Activated CD4-positive, alpha-beta T cell treated with anti-CD3 and anti-CD28 coated beads for 48 hours (primary cell): ENCODE measurements at regions not wholly inside any gene's neighbourhood (a gene's known extent, or its start where the extent isn't known, plus 50 kb on each side); places are given as distances from the start of the nearest gene placed in this dataset.

Experiments used
- DNase-seq: peaks from one replicate; pipeline ENCODE4 v3.0.0-alpha.2; 2020

DNA sequence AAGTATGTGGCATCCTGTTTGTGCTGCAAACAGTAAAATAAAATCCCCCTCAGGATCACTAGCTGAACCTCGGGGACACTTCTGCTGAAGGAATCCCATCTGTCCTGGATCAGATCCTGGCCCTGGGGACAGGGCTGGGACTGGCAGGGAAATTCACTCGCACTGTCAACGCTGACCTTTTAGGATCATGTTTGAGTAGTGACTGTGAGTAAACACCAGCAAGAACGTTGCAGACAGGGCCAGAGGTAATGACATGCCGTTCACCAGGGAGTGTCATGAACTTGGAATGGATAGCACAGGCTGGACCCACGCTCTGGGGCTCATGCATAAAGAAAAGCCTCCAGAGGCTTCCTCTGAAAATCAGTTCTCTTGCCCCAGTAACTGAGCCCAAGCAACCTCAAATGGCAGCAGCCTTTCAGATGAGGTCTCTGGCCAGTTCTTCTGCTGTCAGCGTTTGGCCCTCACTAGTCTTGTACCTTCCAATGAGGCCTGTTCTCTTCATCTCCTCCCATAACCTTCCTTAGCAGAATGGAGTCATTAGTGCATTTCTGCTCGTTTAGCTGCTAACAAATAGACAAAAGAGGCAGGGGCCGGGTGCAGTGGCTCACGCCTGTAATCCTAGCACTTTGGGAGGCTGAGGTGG lies 51.0 kb upstream of the BARX2 start:
- DNase-seq: no peak

GRCh38 chr11:129323896-129324502 lies 51.6 kb upstream of the BARX2 start:
- DNase-seq: no peak

DNA sequence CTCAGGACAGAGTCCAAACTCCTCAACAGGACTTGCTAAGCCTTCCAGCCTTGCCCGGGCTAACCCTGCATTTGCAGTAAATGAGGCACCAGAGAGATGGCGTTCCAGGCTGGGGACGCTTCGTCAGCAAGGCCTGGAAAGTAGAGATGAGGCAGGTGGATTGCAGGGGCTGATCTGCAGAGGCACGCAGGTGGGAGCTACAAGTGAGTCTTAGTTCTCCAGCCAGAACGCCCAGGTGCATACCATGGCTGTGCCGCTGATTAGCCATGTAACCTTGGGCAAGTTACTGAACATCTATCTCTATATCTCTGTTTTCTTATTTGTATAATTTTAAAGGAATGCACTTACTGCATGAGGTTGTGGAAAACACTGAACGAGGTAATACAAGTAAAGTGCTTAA lies 52.7 kb upstream of the BARX2 start:
- DNase-seq: no peak

DNA sequence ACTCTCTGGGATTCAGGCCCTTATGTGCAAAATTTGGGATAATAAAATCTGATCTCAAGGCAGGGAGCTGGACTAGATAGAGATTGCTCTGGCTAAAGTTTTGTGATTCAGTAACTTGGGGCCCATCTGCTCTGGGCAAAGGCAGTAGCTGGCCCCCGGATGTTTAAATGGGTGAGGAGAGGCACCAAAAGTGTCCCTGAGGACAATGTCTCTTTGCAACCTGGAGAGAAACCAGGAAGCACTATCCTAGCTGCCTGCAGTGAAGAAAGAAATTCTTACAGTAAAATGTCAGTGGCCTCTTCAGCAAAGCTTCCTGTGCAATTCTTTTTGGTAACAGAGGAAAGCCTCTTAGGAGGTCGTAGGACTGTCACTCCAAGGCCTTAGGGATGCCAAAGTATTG lies 54.6 kb upstream of the BARX2 start:
- DNase-seq: no peak

- DNase-seq: no peak
Measured at GRCh38 chr11:129320494-129320893, 55.2 kb upstream of the BARX2 start.

DNA sequence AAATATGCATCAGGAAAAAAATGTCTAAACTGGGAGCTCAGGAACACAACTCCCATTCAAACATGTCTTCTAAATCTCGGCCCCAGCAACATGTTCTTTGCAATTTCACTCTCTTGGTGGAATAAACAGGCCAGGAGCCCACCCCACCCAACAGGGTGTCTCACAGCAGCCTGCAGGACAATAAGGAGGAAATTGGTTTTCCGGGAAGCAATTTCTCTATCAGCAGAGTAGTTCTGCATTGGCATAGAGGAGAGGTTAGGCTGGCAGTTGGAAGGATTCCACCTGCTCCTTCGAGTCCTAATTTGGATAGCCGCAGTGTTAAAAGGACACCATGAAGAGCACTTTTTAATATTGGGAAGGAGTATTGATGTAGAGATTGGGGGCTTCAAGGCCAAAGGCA lies 55.9 kb upstream of the BARX2 start:
- no peak for DNase-seq

DNA sequence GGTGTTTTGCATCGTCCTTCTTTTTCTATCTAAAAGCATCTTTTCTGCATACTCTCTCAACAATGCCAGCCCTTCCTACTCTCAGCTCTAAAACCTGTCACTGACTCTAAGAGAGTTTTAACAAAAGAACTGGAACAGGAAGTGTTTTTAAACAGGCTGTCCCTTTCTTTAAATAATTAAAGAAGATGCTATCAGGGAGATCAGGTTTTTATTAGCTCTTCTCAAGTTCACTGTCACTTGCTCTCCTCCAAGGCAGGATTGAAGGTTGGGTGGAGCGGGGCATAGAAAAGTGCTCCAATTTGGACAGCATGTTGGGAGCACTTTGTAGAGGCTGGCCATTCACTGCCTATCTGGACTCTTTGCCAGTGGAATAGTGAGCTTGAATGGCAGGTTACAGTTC lies 56.4 kb upstream of the BARX2 start:
- DNase-seq: no peak

DNA sequence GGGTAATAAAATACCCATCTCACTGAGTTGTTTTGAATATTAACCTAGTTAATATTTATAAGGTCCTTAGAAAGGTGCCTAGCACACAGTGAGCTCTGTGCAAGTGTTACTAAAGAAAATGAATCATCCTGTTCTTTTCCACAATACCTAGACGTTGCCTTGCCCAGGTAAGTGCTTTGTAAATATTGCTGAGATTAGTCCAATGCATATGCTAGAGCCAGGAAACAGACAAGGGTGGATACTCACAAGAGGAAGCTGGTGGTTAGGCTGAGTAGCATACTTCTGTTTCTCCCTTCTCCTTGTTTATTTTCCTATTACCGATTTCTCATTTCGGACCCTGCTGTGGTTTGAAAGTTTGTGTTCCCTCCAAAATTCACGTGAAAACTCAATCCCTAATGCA lies 58.1 kb upstream of the BARX2 start:
- no peak for DNase-seq

DNA sequence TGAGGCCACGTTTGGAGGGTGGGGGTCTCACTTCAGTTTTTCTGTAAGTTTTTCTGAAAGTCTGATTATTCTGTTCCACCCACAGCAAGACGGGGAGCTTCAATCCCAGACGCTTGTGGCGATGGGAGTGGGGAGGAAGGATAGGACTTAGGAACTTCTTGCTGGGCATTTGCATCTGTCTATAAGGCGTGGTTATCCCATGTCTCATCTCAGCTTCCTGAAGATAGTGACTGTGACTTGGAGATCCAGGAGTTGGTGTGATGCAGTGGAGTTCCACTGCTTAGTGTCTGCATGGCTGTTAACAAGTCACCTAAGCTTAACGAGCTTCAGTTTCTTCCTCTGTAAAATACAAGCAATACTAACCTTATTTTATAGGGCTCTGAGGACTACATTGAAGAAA lies 58.9 kb upstream of the BARX2 start:
- no peak for DNase-seq

DNA sequence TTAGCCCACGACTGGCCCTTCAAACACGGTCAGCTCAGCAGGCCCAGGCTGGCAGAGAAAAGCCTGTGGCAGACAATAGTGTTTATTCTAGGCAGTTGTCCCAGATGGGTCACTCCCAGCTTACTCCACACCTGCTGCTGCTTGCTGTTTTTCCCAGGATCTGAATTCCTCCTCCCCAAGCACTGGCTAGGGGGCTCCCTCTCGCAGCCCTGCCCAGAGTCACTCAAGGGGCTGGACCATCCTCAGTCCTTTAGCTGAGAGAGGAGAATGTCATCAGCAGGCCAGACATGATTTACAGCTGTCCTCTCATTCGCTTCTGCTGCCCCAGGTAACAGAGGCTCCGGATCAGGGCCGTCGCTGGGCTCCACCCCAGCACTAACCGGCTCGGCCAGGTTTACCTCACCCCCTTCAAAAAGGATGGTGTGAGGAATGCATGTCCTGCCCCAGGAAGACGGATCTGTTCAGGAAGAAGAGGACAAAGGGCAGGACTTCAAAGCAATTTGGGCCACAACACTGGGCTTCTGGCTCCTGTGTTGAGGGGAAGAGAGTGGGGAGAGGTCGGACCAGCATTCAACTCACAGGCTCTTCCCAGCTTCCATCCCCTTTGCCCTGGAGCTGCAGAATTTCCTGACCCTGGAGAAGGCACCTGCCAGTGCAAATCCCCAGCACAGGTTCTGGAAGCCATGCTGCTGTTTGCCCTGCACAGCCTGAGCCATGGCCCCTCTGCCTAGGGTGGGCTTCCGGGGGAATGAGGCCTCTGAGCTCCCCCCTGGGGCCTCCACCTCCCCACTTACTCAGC lies 59.7 kb upstream of the BARX2 start:
- no peak for DNase-seq

DNA sequence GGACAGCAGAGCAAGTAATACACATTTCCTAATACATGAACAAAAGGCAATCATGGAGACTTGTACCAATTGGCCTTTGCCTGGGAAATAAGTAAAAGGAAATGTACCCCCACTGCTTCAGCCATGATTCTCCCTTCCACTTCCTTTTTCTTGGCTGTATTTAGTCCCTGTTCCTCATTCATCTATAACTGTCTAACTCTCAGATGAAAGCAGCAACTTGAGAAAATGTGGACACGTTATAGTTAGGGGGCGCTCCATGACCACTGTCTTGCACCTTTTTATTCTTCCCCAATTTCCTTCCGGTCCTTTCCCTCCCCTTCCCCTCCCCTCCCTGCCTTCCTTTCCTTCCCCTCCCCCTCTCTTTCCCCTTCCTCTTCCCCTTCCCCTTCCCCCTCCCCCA lies 61.3 kb upstream of the BARX2 start:
- DNase-seq: no peak

DNA sequence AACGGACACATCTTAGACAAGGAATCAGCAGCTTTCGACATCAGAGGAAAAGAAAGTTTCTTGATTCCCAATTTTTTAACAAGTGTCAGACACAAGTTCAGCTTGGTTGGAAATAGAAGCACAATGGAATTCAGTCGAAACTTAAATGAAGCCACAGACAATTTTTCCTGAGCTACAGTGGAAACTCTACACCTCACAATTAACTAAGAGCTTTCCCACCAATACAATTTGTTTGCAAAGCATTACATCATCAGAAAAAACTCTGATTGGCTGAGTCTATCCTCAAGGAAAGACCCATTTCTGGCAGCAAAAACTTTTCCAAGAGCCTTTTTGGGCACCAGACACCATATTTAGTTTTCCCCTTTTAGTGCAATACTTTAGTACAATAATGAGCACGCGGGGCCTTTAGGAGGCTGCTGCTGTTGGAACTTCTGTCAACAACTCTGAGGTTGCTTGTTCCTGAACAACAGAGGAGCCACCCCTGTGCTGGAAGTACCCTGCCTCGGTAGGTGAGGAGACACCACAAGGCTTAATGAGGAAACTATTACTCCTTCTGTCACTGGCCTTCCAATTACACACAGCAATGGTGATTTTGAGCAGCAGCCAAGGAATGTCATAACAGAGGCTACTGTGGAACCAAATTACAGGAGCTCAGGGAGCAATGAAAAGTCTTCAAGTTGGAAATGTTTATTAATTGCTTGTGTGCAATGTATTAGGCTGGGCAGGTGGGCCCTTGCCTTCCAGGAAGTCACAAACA lies 61.9 kb upstream of the BARX2 start:
- DNase-seq: no peak

GRCh38 chr11:129312730-129313503 lies 62.7 kb upstream of the BARX2 start:
- no peak for DNase-seq

DNA sequence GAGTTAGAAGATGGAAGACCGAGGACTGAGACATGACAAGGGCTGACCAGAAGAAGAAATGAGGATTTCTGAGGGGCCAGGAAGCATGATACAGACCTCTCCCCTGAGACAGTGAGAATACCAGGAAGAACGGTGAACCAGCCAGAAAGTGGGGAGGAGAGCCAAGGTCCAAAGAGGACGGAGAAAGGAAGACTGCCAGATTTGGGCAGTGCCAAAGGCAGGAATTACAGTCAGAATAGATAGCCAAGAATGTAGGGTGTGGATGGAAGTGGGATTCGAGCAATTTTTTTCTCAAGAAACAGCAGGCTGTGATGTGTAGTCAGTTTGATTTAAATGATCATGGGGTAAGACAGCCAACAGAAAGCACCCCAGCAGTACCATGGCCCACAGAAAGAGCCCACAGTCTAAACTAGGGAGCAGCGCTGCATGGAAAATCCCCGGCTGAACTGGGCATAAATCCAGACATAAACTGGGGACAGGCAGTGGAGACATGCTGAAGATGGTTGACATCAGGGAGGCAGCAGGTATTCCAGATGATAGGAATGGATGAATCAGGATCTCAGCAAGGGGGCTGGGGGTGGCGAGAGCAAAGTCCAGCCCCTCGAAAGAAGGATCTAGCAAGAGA lies 67.3 kb upstream of the BARX2 start:
- no peak for DNase-seq

DNA sequence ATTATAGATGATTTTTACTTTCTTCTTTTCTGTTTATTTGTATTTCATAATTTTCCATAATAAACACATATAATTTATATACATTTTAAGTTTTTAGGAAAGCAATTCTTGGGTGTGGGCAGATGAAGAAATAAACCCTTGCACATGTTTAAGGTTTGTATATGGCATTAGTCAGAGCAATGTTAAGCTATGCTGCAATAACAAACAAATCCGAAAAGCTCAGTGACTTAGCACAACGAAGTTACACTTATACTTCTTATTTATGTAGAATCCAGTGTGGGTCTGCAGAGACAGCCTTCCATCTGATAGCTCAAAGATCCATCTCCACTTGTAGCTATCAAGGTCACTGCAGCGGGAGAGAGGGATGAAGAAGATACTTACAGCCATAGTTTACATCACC lies 68.5 kb upstream of the BARX2 start:
- DNase-seq: no peak

GRCh38 chr11:129302386-129303101 lies 73.1 kb upstream of the BARX2 start:
- DNase-seq: no peak

DNA sequence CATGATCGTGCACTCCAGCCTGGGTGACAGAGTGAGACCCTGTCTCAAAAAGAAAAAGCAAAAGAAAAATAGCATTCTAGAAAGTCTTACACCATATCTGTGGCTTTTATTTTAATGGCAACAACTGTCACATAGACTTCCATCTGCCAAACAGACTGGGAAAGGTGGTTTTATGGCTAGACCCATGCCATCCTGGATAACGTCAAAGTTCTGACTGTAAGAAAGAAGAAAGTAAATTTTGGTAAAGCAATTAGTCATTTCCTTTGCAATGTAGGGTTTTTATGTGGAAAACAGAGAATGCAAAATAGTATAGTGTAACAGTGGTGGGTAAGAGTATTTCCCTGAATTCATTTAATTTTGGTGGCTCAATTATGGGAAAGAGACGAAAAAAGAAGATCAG lies 75.5 kb upstream of the BARX2 start:
- DNase-seq: no peak

DNA sequence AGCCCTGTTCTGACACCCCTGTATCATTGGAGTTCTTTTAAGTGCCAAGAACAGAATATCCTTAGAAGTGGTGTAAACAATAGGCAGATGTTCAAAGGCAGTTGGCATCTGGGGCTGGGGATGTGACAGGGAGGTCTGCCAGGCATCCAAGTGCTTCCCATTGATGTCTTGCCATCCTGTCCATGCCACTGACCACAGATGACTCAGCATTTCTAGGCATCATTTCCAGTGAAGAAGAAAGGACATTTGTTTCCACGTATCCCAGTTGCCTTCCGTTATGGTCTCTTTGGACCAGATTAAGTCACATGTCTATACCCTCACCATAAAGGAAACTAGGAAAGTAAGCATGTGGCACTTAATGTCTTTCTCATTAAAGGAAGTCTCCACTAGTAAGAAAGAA lies 76.7 kb upstream of the BARX2 start:
- no peak for DNase-seq

DNA sequence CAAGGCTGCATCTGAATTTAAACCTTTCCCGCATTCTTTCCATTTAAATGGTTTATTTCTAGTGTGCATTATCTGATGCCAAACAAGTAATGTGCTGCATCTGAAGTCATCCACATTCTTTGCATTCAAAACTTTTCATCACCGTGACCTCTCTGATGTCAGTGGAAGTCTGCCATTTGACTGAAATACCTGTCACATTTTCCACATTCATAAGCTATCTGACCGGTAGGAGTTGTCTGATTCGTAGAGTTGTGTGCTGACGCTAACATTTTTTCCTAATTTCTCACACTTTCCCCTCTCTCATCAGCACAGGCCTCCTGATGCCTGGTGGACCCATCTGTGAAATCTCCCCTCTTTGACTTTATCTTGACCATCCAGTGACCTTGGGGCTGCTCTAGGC lies 79.9 kb upstream of the BARX2 start:
- DNase-seq: no peak

DNA sequence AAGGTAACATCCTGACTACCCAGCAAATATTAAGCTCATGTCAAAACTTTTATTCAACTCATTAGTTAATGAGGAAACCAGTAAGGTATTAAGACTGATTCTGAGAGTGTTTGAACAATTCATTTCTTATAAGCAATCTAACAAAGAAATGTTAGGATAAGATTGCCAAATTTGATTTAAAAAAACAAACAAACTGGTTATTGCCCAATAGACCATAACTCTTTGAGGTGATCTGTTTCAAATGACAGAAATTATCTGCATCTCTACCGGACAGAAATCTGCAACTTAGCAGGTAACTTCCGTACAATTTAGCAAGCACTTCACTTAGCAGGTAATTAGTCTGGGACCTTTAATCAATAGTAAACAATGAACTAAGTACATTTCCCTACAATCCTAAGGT lies 82.9 kb upstream of the BARX2 start:
- DNase-seq: no peak

DNA sequence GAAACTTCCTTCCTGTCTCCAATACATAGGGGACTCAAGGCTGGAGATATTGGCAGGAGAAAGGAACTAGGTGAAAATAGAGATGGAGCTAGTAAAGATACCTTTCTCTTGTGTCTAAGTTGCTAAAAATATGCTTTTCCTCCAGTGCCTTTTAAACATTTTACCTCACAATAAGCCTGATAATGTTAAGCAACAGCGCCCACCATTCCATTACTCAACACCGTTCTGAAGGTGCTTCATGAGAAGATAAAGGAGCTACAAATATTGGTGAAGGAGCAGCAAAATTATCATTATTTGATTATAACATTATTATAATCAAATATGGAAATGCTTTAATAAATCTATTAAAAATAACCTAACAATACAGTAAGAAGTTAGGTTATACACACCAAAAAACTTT lies 83.6 kb upstream of the BARX2 start:
- no peak for DNase-seq

- no peak for DNase-seq
Measured at GRCh38 chr11:129291546-129291945, 84.1 kb upstream of the BARX2 start.
